ENCODE measurements at regions not wholly inside any gene's neighbourhood (a gene's known extent, or its start where the extent isn't known, plus 50 kb on each side); places are given as distances from the start of the nearest gene placed in this dataset.
A peak's percentile ranks its signal among the peaks of the same experiment; 100 is the strongest.

- no peak for DNase-seq
Measured at GRCh38 chr18:33517950-33518349, 60.1 kb upstream of the ASXL3 start.

- no peak for DNase-seq
Measured at GRCh38 chr18:33513027-33513426, 65.0 kb upstream of the ASXL3 start.

- no peak for DNase-seq
Measured at GRCh38 chr18:33507019-33507418, 66.5 kb upstream of the CCDC178 start.

GRCh38 chr18:33505798-33506197, 65.3 kb upstream of the CCDC178 start:
- DNase-seq, result no peak

GRCh38 chr18:33505297-33505696, 64.8 kb upstream of the CCDC178 start:
- DNase-seq, result no peak

GRCh38 chr18:33495278-33495677, 54.8 kb upstream of the CCDC178 start:
- peak; percentile 81 for DNase-seq
